A549 (cell line): ENCODE measurements at regions not wholly inside any gene's neighbourhood (a gene's known extent, or its start where the extent isn't known, plus 50 kb on each side); places are given as distances from the start of the nearest gene placed in this dataset.

ENCODE experiments used
- ATAC-seq, 2 experiments: fragments of 200-7000 bp in 1 of 2; fragments of >200 bp in 1 of 2; cut with Nextera tagmentation in 1 of 2; cut with Tn5 transposase in 1 of 2; 3 replicates each; pipeline versions ENCODE4 v1.8.0 to v1.9.1; 2018 to 2020; ENCODE audit warnings: mild to moderate bottlenecking in 1 of 2, moderate library complexity in 1 of 2
- CTCF ChIA-PET: fragments of 300-600 bp; sonication (Branson Sonifier 250); formaldehyde crosslinking; extraction: SDS; loops from one replicate; lab custom pipeline; 2021; ENCODE audit warnings: antibody characterized with exemption, inconsistent platforms; lab: Yijun Ruan, JAX
- POLR2A ChIA-PET: fragments of 350-600 bp; formaldehyde crosslinking; extraction: SDS; loops from one replicate; lab custom pipeline; 2021; ENCODE audit warnings: antibody characterized with exemption, inconsistent platforms; lab: Yijun Ruan, JAX
- DNase-seq, 2 experiments: peaks; one replicate each; pipeline versions ENCODE4 v3.0.0 to v3.0.0-alpha.2; 2011 to 2016; ENCODE audit warnings: low read depth in 1 of 2, low spot score in 1 of 2
- FAIRE-seq: peaks from 2 replicates; lab custom pipeline; 2011; peaks lifted over from hg19 to GRCh38; lab: Jason Lieb, UNC
- H3K27ac ChIP-seq, 2 experiments: fragments of >200 bp; sonication (Bioruptor Twin); formaldehyde crosslinking; 3 replicates each; pipeline ENCODE4 v1.5.1; 2016 to 2017
- H3K4me1 ChIP-seq: fragments of >200 bp; sonication (Bioruptor Twin); formaldehyde crosslinking; 3 replicates; pipeline ENCODE4 v1.6.1; 2016
- H3K4me2 ChIP-seq: fragments of >200 bp; sonication (Bioruptor Twin); formaldehyde crosslinking; 3 replicates; pipeline ENCODE4 v1.6.1; 2016
- H3K4me3 ChIP-seq: fragments of >200 bp; sonication (Bioruptor Twin); formaldehyde crosslinking; 3 replicates; pipeline ENCODE4 v1.5.1; 2016
- H3K9me3 ChIP-seq: fragments of >200 bp; sonication (Bioruptor Twin); formaldehyde crosslinking; 3 replicates; pipeline ENCODE4 v1.6.1; 2016
- CBX8 ChIP-seq: fragments of 200-600 bp; sonication (generic); IDR thresholded peaks from 2 replicates; pipeline ENCODE4 v1.6.1; 2016
- CEBPB ChIP-seq, 2 experiments: fragments of >200 bp in 1 of 2; sonication (Bioruptor Twin) in 1 of 2; formaldehyde crosslinking in 1 of 2; IDR thresholded peaks; 2 replicates each; pipeline ENCODE4 v1.6.1; 2012 to 2016
- EP300 ChIP-seq, 2 experiments: fragments of >200 bp; sonication (Bioruptor Twin); formaldehyde crosslinking; IDR thresholded peaks; 2 replicates in 1 of 2; 3 replicates in 1 of 2; pipeline ENCODE4 v1.6.1; 2016 to 2017
- ESRRA ChIP-seq: fragments of 150-350 bp; IDR thresholded peaks from 2 replicates; pipeline ENCODE4 v1.6.1; 2014; ENCODE audit warnings: mild to moderate bottlenecking, low read length, borderline replicate concordance
- FOSL2 ChIP-seq, 2 experiments: fragments of 450-650 bp in 1 of 2; fragments of >200 bp in 1 of 2; sonication (Bioruptor Twin) in 1 of 2; formaldehyde crosslinking; IDR thresholded peaks; 2 replicates each; pipeline versions ENCODE4 v1.5.0 to v1.6.1; 2016 to 2020; ENCODE audit warnings: mild to moderate bottlenecking in 1 of 2, moderate library complexity in 1 of 2
- FOXS1 ChIP-seq: fragments of 250-450 bp; sonication (Bioruptor Pico); IDR thresholded peaks from 2 replicates; pipeline ENCODE4 v1.5.0; 2020; ENCODE audit warnings: mild to moderate bottlenecking, moderate library complexity
- HEYL ChIP-seq: fragments of 250-450 bp; sonication (Bioruptor Pico); IDR thresholded peaks from 2 replicates; pipeline ENCODE4 v1.8.0; 2021; ENCODE audit warnings: mild to moderate bottlenecking, moderate library complexity
- JUN ChIP-seq, 2 experiments: fragments of >200 bp; sonication (Bioruptor Twin); formaldehyde crosslinking; IDR thresholded peaks; 2 replicates in 1 of 2; 3 replicates in 1 of 2; pipeline ENCODE4 v1.6.1; 2016 to 2017
- MAFK ChIP-seq: fragments of 450-650 bp; IDR thresholded peaks from 2 replicates; pipeline ENCODE4 v1.6.1; 2014; ENCODE audit not compliant: partially characterized antibody
- MYC ChIP-seq: IDR thresholded peaks from 2 replicates; pipeline ENCODE4 v1.6.1; 2012; ENCODE audit warnings: mild to moderate bottlenecking, inconsistent platforms, low read length, improper control_type of control experiment, borderline replicate concordance
- PHF8 ChIP-seq: fragments of 200-600 bp; sonication (generic); IDR thresholded peaks from 2 replicates; pipeline ENCODE4 v1.6.1; 2016; ENCODE audit warnings: low read depth, mild to moderate bottlenecking, antibody characterized with exemption, moderate library complexity, borderline replicate concordance
- POLR2AphosphoS2 ChIP-seq: conservative IDR thresholded peaks from 2 replicates; pipeline ENCODE4 v1.6.1; 2012; ENCODE audit warnings: low read length, improper control_type of control experiment, inconsistent platforms
- RCOR1 ChIP-seq: fragments of 150-350 bp; IDR thresholded peaks from 2 replicates; pipeline ENCODE4 v1.6.1; 2014; ENCODE audit warnings: antibody characterized with exemption, low read length, low read depth
- REST ChIP-seq: fragments of 200-600 bp; sonication (generic); IDR thresholded peaks from 2 replicates; pipeline ENCODE4 v1.6.1; 2016; ENCODE audit warnings: antibody characterized with exemption, mild to moderate bottlenecking, moderate library complexity
- RNF2 ChIP-seq: fragments of 200-600 bp; sonication (generic); IDR thresholded peaks from 2 replicates; pipeline ENCODE4 v1.6.1; 2016; ENCODE audit warnings: low read depth, mild to moderate bottlenecking, antibody characterized with exemption, moderate library complexity, borderline replicate concordance
- TP53 ChIP-seq: fragments of 250-450 bp; sonication (Bioruptor Pico); IDR thresholded peaks from 2 replicates; pipeline ENCODE4 v1.5.0; 2021; ENCODE audit warnings: mild to moderate bottlenecking, moderate library complexity
- ZSCAN20 ChIP-seq: fragments of 250-450 bp; sonication (Bioruptor Pico); IDR thresholded peaks from 2 replicates; pipeline ENCODE4 v1.8.0; 2022; ENCODE audit warnings: mild to moderate bottlenecking, moderate library complexity
- WGBS: methylation state at CpG from one replicate; pipeline ENCODE4 v1.1.6; 2017; ENCODE audit errors: missing lambda C conversion rate; 5-methylcytosine and 5-hydroxymethylcytosine counted together
- TF ChIP-seq, protein P1 (sequence below): IDR thresholded peaks from 2 replicates; pipeline ENCODE4 v1.6.1; 2012; ENCODE audit warnings: low read depth, borderline replicate concordance
- TF ChIP-seq, protein P2 (sequence below): fragments of 250-450 bp; sonication (Bioruptor Pico); IDR thresholded peaks from 2 replicates; pipeline ENCODE4 v1.5.0; 2020; ENCODE audit warnings: low read depth, mild to moderate bottlenecking, moderate library complexity

GRCh38 chr3:34260271-34261000, 462.0 kb downstream of the PDCD6IP start (continued):
- TF ChIP-seq REST: no peak
- no peak for TF ChIP-seq FOSL2 (IDR thresholded peaks at IDR 0.05)
- no peak for TF ChIP-seq FOSL2 (CRISPR knock-in tag; IDR thresholded peaks at IDR 0.05)
- no peak for TF ChIP-seq ZSCAN20 (CRISPR knock-in tag)
- TF ChIP-seq FOXS1 (CRISPR knock-in tag): no peak

GRCh38 chr3:34261001-34261385, 462.6 kb downstream of the PDCD6IP start:
- H3K4me3 ChIP-seq: no peak overlapping the region
- H3K27ac ChIP-seq: no peak overlapping the region
- ChIA-PET POLR2A (no interaction called here), CTCF (interaction anchor here (0.7 to 3.0 kb wide), 15 partner anchors 10 to 1685 kb away, joined by 3 to 18 read pairs (median 4); no protein-coding TSS in a partner anchor)
- DNase-seq (no peak), FAIRE-seq (no peak), ATAC-seq (no peak; a peak in 1 of 6 replicates)
- no peak overlapping the region for H3K4me2 ChIP-seq
- WGBS: 88% methylated on average over 1 of the region's 1 CpG
- no peaks in the 10 kb centered on the region for H3K9me3 ChIP-seq
- H3K4me1 ChIP-seq: peaks cover 3% of the 10 kb centered on the region; the same call in 1 of the 3 replicates
- TF ChIP-seq MAFK (no peak), EP300 (IDR thresholded peaks at IDR 0.05) (no peak), HEYL (CRISPR knock-in tag) (no peak), TP53 (no peak), RCOR1 (no peak), MYC (no peak), CBX8 (no peak), JUN (IDR thresholded peaks at IDR 0.05) (no peak)
- TF ChIP-seq, protein P1, sequence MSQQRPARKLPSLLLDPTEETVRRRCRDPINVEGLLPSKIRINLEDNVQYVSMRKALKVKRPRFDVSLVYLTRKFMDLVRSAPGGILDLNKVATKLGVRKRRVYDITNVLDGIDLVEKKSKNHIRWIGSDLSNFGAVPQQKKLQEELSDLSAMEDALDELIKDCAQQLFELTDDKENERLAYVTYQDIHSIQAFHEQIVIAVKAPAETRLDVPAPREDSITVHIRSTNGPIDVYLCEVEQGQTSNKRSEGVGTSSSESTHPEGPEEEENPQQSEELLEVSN: no peak

DNA sequence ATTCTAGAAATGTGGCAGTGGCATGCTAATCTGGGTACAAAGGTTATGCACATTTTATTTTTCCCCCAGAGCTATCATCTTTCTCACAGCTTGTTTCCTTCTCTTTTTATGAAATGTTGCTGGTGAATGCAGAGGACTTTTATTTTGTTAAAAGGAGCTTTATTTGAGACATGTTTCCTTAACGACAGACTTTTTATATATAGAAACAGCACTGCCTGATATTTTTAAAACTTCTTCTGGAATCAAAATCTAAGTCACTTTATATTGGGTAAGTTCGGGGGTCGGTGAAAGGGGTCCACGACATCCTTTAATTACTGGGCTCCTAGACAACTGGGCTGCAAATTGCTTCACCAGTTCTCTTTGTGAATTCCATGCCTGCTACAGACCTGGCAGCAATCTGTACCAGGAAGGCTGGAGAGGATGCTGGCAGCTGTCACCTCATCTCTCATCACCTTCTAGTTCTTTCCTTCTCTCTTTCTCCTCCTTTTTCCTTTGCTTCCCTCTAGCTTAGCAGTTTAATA, 464.7 kb downstream of the PDCD6IP start:
- 48% methylated on average over 4 of the region's 4 CpGs for WGBS

More for the DNA sequence above, 464.7 kb downstream of the PDCD6IP start:
- H3K4me1 ChIP-seq: peaks cover 3% of the 10 kb centered on the region; the same call in 1 of the 3 replicates
- no peak for ATAC-seq
- no peaks in the 10 kb centered on the region for H3K9me3 ChIP-seq
- H3K4me2 ChIP-seq: no peak overlapping the region
- H3K4me3 ChIP-seq: no peak overlapping the region
- ChIA-PET POLR2A (no interaction called here), CTCF (interaction anchor here (1.0 kb wide), 1 partner anchor 8 kb away, joined by 3 read pairs; no protein-coding TSS in a partner anchor)
- no peak overlapping the region for H3K27ac ChIP-seq
- FAIRE-seq: no peak
- no peak for DNase-seq
- TF ChIP-seq ESRRA: no peak
- TF ChIP-seq CEBPB (IDR thresholded peaks at IDR 0.05): no peak
- TF ChIP-seq, protein P2, sequence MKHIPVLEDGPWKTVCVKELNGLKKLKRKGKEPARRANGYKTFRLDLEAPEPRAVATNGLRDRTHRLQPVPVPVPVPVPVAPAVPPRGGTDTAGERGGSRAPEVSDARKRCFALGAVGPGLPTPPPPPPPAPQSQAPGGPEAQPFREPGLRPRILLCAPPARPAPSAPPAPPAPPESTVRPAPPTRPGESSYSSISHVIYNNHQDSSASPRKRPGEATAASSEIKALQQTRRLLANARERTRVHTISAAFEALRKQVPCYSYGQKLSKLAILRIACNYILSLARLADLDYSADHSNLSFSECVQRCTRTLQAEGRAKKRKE: no peak
- no peak for TF ChIP-seq EP300 (IDR thresholded peaks at IDR 0.05)
- no peak for TF ChIP-seq PHF8
- no peak for TF ChIP-seq POLR2AphosphoS2
- no peak for TF ChIP-seq RNF2
